Osteoblast (primary cell): ENCODE measurements at regions not wholly inside any gene's neighbourhood (a gene's known extent, or its start where the extent isn't known, plus 50 kb on each side); places are given as distances from the start of the nearest gene placed in this dataset.

Experiments
- DNase-seq: peaks from one replicate; pipeline ENCODE4 v3.0.0; 2011; ENCODE audit warnings: low spot score, mixed read lengths; ENCODE audit not compliant: insufficient read length; ENCODE audit errors: missing footprints
- H2AFZ ChIP-seq: 2 replicates; pipeline ENCODE4 v1.6.0; 2011; ENCODE audit warnings: mild to moderate bottlenecking, low read length
- H3K27ac ChIP-seq: 2 replicates; pipeline ENCODE4 v1.5.1; 2011; ENCODE audit warnings: mild to moderate bottlenecking, low read depth, low read length, moderate library complexity
- H3K27me3 ChIP-seq: 2 replicates; pipeline ENCODE4 v1.6.0; 2012; ENCODE audit warnings: mild to moderate bottlenecking, control low read depth, inconsistent platforms, low read length, moderate library complexity; ENCODE audit not compliant: insufficient read depth
- H3K36me3 ChIP-seq: 2 replicates; pipeline ENCODE4 v1.5.1; 2011; ENCODE audit warnings: mild to moderate bottlenecking, low read length, control low read depth, moderate library complexity; ENCODE audit not compliant: insufficient read depth
- H3K4me1 ChIP-seq: 2 replicates; pipeline ENCODE4 v1.5.1; 2011; ENCODE audit warnings: mild to moderate bottlenecking, low read length, control low read depth, moderate library complexity; ENCODE audit not compliant: insufficient read depth
- H3K4me2 ChIP-seq: 2 replicates; pipeline ENCODE4 v1.6.0; 2011; ENCODE audit warnings: mild to moderate bottlenecking, low read length; ENCODE audit not compliant: insufficient read depth
- H3K4me3 ChIP-seq: fragments of 200-600 bp; sonication (generic); 3 replicates; pipeline ENCODE4 v1.5.1; 2012; ENCODE audit warnings: mild to moderate bottlenecking, low read length, inconsistent platforms; ENCODE audit not compliant: insufficient read depth
- H3K79me2 ChIP-seq: 2 replicates; pipeline ENCODE4 v1.6.0; 2012; ENCODE audit warnings: mild to moderate bottlenecking, low read length, control low read depth, inconsistent platforms; ENCODE audit not compliant: insufficient read depth
- H3K9me3 ChIP-seq: 2 replicates; pipeline ENCODE4 v1.5.1; 2011; ENCODE audit warnings: low read depth, low read length, control low read depth
- H4K20me1 ChIP-seq: 2 replicates; pipeline ENCODE4 v1.6.0; 2012; ENCODE audit warnings: mild to moderate bottlenecking, low read length, control low read depth; ENCODE audit not compliant: insufficient read depth
- CTCF ChIP-seq: IDR thresholded peaks from 2 replicates; pipeline ENCODE4 v1.5.1; 2011; ENCODE audit warnings: mild to moderate bottlenecking, low read depth, low read length, moderate library complexity; ENCODE audit errors: extremely low read depth

GRCh38 chr3:70833239-70833960 lies 521.0 kb upstream of the MDFIC2 start:
- Histone ChIP-seq H3K4me2 (peak overlapping the region; percentile 60), H4K20me1 (no peaks in the 10 kb centered on the region), H3K36me3 (no peaks in the 10 kb centered on the region), H2AFZ (no peak overlapping the region), H3K4me1 (peaks cover 31% of the 10 kb centered on the region), H3K4me3 (peak overlapping the region; percentile 15), H3K9me3 (no peaks in the 10 kb centered on the region), H3K79me2 (no peaks in the 10 kb centered on the region), H3K27ac (peak overlapping the region; percentile 96), H3K27me3 (no peaks in the 10 kb centered on the region)
- no peak for TF ChIP-seq CTCF
- DNase-seq = no peak

GRCh38 chr3:70832834-70833205 lies 520.4 kb upstream of the MDFIC2 start:
- no peaks in the 10 kb centered on the region for H4K20me1 ChIP-seq
- peak overlapping the region; percentile 60 for H3K4me2 ChIP-seq
- no peak for TF ChIP-seq CTCF
- peak overlapping the region; percentile 96 for H3K27ac ChIP-seq
- no peaks in the 10 kb centered on the region for H3K9me3 ChIP-seq
- peak overlapping the region; percentile 15 for H3K4me3 ChIP-seq
- no peak overlapping the region for H2AFZ ChIP-seq
- no peaks in the 10 kb centered on the region for H3K27me3 ChIP-seq
- peaks cover 33% of the 10 kb centered on the region for H3K4me1 ChIP-seq
- peak; percentile 62 for DNase-seq
- no peaks in the 10 kb centered on the region for H3K36me3 ChIP-seq
- no peaks in the 10 kb centered on the region for H3K79me2 ChIP-seq

DNA sequence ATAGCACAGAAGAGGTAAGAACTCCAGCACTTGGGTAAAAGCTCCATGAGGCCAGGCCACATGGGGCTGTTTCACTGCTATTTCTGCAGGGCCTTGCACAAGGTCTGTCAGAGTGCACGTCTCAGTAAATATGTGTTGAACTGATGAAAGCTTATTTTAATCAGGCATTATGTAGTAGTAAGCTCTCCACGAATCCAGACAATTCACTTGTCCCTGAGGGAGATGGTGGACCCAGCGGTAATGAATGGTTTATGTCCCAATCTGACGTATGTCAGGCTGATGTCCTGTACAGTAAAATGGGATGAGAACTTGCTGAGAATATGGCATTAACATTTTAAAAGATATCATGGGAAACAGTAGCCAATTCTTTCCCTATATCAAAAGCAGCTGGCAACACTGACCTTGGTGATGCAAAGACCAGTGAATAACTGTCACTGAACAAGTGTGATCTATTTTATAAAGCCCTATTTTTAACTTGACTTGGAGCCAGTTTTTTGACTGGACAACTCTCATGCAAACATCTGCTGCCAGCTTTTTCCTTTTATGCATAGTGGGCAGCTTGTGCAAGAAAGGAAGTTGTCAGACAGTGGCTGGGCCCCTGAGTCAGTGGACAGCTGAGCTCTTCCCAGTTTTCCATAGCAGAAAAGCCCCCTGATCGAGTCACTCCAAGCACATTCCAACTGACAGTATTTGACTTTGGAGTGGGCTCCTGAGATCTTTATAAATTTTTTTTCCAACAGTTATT lies 519.8 kb upstream of the MDFIC2 start:
- Histone ChIP-seq H4K20me1 (no peaks in the 10 kb centered on the region), H3K27me3 (no peaks in the 10 kb centered on the region), H3K9me3 (no peaks in the 10 kb centered on the region), H3K36me3 (no peaks in the 10 kb centered on the region), H3K79me2 (no peaks in the 10 kb centered on the region), H3K4me2 (peak overlapping the region; percentile 60), H3K4me3 (no peak overlapping the region), H2AFZ (no peak overlapping the region), H3K4me1 (peaks cover 33% of the 10 kb centered on the region), H3K27ac (peak overlapping the region; percentile 96)
- DNase-seq = peak; percentile 88
- no peak for TF ChIP-seq CTCF

DNA sequence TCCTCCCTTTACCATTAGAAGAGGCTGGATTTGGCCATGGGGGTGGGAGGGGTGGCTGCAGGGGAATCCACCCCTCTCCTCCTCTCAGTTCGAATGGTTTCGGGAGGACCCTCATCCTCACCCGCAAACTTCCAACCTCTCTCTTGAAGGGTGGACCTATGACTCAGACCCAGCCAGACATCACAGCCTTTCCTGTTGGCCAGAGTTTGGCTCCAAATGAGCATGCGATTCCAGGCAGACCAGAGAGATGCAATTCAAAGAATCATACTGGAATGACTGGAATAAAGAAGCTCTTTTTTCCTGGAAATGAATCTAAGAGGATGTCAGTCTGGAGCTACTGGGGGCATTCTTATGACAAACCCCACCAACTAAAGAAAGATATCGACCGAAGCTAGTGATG lies 516.7 kb upstream of the MDFIC2 start:
- no peak for TF ChIP-seq CTCF
- peak; percentile 51 for DNase-seq
- peak overlapping the region; percentile 88 for H3K27ac ChIP-seq

More for the DNA sequence above, 516.7 kb upstream of the MDFIC2 start:
- Histone ChIP-seq H3K27me3 (no peaks in the 10 kb centered on the region), H3K4me2 (peak overlapping the region; percentile 67), H3K79me2 (no peaks in the 10 kb centered on the region), H3K36me3 (no peaks in the 10 kb centered on the region), H2AFZ (peak overlapping the region; percentile 69), H4K20me1 (no peaks in the 10 kb centered on the region), H3K4me1 (peaks cover 45% of the 10 kb centered on the region), H3K4me3 (peak overlapping the region; percentile 45), H3K9me3 (no peaks in the 10 kb centered on the region)
